T-cell (primary cell): ENCODE measurements at regions not wholly inside any gene's neighbourhood (a gene's known extent, or its start where the extent isn't known, plus 50 kb on each side); places are given as distances from the start of the nearest gene placed in this dataset.
"Not testable (repeated sequence)": the region's sequence is repeated elsewhere in the genome, so short reads cannot be mapped to it uniquely, and the experiment has no call there.

Experiments
- ATAC-seq, 4 experiments: fragments of 200-7000 bp in 3 of 4; fragments of 150-1000 bp in 1 of 4; cut with Tn5 transposase; replicated peaks in 1 of 4; 1 replicate in 3 of 4; 2 replicates in 1 of 4; pipeline ENCODE4 v1.10.0; 2021; ENCODE audit warnings: moderate library complexity in 3 of 4, mild to moderate bottlenecking in 2 of 4, moderate number of reproducible peaks in 1 of 4
- CTCF ChIA-PET, 2 donors: fragments of 300-600 bp; sonication (Branson Sonifier 250); formaldehyde crosslinking; loops; one replicate each; lab custom pipeline; 2022; ENCODE audit warnings: antibody characterized with exemption in 2 of 2; lab: Charles Lee
- POLR2A ChIA-PET, 2 donors: fragments of 300-600 bp; sonication (Branson Sonifier 250); formaldehyde crosslinking; loops; one replicate each; lab custom pipeline; 2022; ENCODE audit warnings: antibody characterized with exemption in 2 of 2; lab: Charles Lee
- DNase-seq, 35 experiments: peaks; one replicate each; pipeline versions ENCODE4 v3.0.0 to v3.0.0-alpha.2; 2013 to 2023
- H3K27ac ChIP-seq: one replicate; pipeline ENCODE4 v1.5.1; 2013; ENCODE audit warnings: low read length
- H3K27me3 ChIP-seq, 2 experiments: replicated peaks in 1 of 2; 1 replicate in 1 of 2; 2 replicates in 1 of 2; pipeline versions ENCODE4 v1.6.1 to v1.7.0; 2013; ENCODE audit warnings: low read length in 1 of 2, mixed read lengths in 1 of 2; ENCODE audit not compliant: control insufficient read depth in 2 of 2, insufficient read depth in 2 of 2; ENCODE audit errors: extremely low read depth in 1 of 2
- H3K36me3 ChIP-seq, 2 donors: 1 replicate in 1 of 2; 2 replicates in 1 of 2; pipeline versions ENCODE4 v1.6.1 to v1.7.0; 2013; ENCODE audit warnings: low read length in 1 of 2; ENCODE audit not compliant: control insufficient read depth in 2 of 2, insufficient read depth in 1 of 2; ENCODE audit errors: extremely low read depth in 1 of 2
- H3K4me1 ChIP-seq, 2 experiments: 1 replicate in 1 of 2; 2 replicates in 1 of 2; pipeline versions ENCODE4 v1.6.1 to v1.7.0; 2013; ENCODE audit warnings: low read length in 2 of 2, mixed read lengths in 1 of 2; ENCODE audit not compliant: insufficient read depth in 2 of 2, control insufficient read depth in 1 of 2; ENCODE audit errors: extremely low read depth in 1 of 2
- H3K4me3 ChIP-seq, 2 donors: 1 replicate in 1 of 2; 2 replicates in 1 of 2; pipeline versions ENCODE4 v1.5.1 to v1.7.0; 2013; ENCODE audit warnings: mild to moderate bottlenecking in 2 of 2, low read length in 1 of 2, moderate library complexity in 1 of 2; ENCODE audit not compliant: control insufficient read depth in 1 of 2; ENCODE audit errors: extremely low read depth in 1 of 2
- H3K9me3 ChIP-seq: 2 replicates; pipeline ENCODE4 v1.7.0; 2013
- H3K27ac Mint-ChIP-seq, 2 donors: one replicate each; pipeline ENCODE4 v1.8.0; 2020 to 2021; ENCODE audit warnings: mild to moderate bottlenecking in 2 of 2, mixed read lengths in 2 of 2
- H3K27me3 Mint-ChIP-seq, 2 donors: one replicate each; pipeline ENCODE4 v1.8.0; 2021 to 2022; ENCODE audit warnings: mixed read lengths in 2 of 2
- H3K36me3 Mint-ChIP-seq: one replicate; pipeline ENCODE4 v1.8.0; 2021; ENCODE audit warnings: mixed read lengths
- H3K4me1 Mint-ChIP-seq, 3 donors: one replicate each; pipeline ENCODE4 v1.8.0; 2020 to 2022; ENCODE audit warnings: mixed read lengths in 3 of 3, mild to moderate bottlenecking in 1 of 3
- H3K4me3 Mint-ChIP-seq, 3 donors: one replicate each; pipeline ENCODE4 v1.8.0; 2020 to 2022; ENCODE audit warnings: mild to moderate bottlenecking in 3 of 3, mixed read lengths in 3 of 3, moderate library complexity in 3 of 3
- H3K9me3 Mint-ChIP-seq, 3 donors: one replicate each; pipeline ENCODE4 v1.8.0; 2020 to 2022; ENCODE audit warnings: mixed read lengths in 3 of 3
- WGBS: methylation state at CpG from one replicate; pipeline ENCODE4 v1.1.5; 2013; ENCODE audit warnings: missing lambda C conversion rate; ENCODE audit not compliant: insufficient coverage; 5-methylcytosine and 5-hydroxymethylcytosine counted together

GRCh38 chr11:134971381-134971780, 559.3 kb upstream of the B3GAT1 start:
- Histone ChIP-seq H3K4me3 (no peak overlapping the region), H3K36me3 (no peaks in the 10 kb centered on the region), H3K27me3 (no peaks in the 10 kb centered on the region), H3K9me3 (no peaks in the 10 kb centered on the region), H3K4me1 (no peaks in the 10 kb centered on the region), H3K27ac (no peak overlapping the region)
- no peaks in the 10 kb centered on the region for H3K36me3 Mint-ChIP-seq
- ATAC-seq: no peak
- H3K4me3 Mint-ChIP-seq: no peak overlapping the region
- peaks cover 0 to 5% (median 0%) of the 10 kb centered on the region in 3 donors for H3K9me3 Mint-ChIP-seq
- ChIA-PET POLR2A (no interaction called here), CTCF (no interaction called here)
- H3K27me3 Mint-ChIP-seq: peaks cover 13 to 27% of the 10 kb centered on the region in 2 donors
- no peaks in the 10 kb centered on the region for H3K4me1 Mint-ChIP-seq
- no peak overlapping the region for H3K27ac Mint-ChIP-seq
- 84% methylated on average over 6 of the region's 8 CpGs for WGBS
- no peak for DNase-seq

GRCh38 chr11:134967746-134968145, 555.7 kb upstream of the B3GAT1 start:
- Histone ChIP-seq H3K9me3 (no peaks in the 10 kb centered on the region), H3K27ac (no peak overlapping the region), H3K4me3 (no peak overlapping the region), H3K4me1 (no peaks in the 10 kb centered on the region), H3K36me3 (no peaks in the 10 kb centered on the region), H3K27me3 (peaks cover 0 to 7% of the 10 kb centered on the region in 2 experiments)
- no CpG with 5 or more reads among the region's 2 CpGs for WGBS
- no peak for DNase-seq
- Mint-ChIP-seq H3K4me1 (no peaks in the 10 kb centered on the region), H3K9me3 (peaks cover 0 to 7% (median 3%) of the 10 kb centered on the region in 3 donors), H3K4me3 (no peak overlapping the region), H3K27ac (no peak overlapping the region), H3K27me3 (peaks cover 29 to 33% of the 10 kb centered on the region in 2 donors), H3K36me3 (no peaks in the 10 kb centered on the region)
- POLR2A ChIA-PET: no interaction called here
- no peak for ATAC-seq
- CTCF ChIA-PET: no interaction called here

- H3K4me3 Mint-ChIP-seq, POLR2A ChIA-PET, CTCF ChIA-PET, ATAC-seq, H3K4me3 ChIP-seq, H3K9me3 Mint-ChIP-seq, H3K27ac ChIP-seq, H3K36me3 ChIP-seq, H3K9me3 ChIP-seq, H3K4me1 ChIP-seq, H3K27ac Mint-ChIP-seq, H3K36me3 Mint-ChIP-seq, H3K4me1 Mint-ChIP-seq: not testable (repeated sequence)
- peaks cover 0 to 14% of the 10 kb centered on the region in 2 experiments for H3K27me3 ChIP-seq
- peaks cover 6 to 24% of the 10 kb centered on the region in 2 donors for H3K27me3 Mint-ChIP-seq
- DNase-seq: peak in 1 of 35 experiments; percentile 21
- 86% methylated on average over 23 of the region's 30 CpGs for WGBS
Observed at GRCh38 chr11:134961386-134961785, 549.3 kb upstream of the B3GAT1 start.

GRCh38 chr11:134958870-134959269, 546.8 kb upstream of the B3GAT1 start:
- CTCF ChIA-PET: no interaction called here

GRCh38 chr11:134958336-134958640, 546.2 kb upstream of the B3GAT1 start:
- H3K4me3 ChIP-seq: no peak overlapping the region
- Mint-ChIP-seq H3K27ac (no peak overlapping the region), H3K9me3 (no peaks in the 10 kb centered on the region), H3K4me1 (no peaks in the 10 kb centered on the region), H3K36me3 (no peaks in the 10 kb centered on the region), H3K27me3 (peaks cover 8 to 14% of the 10 kb centered on the region in 2 donors), H3K4me3 (no peak overlapping the region)
- 90% methylated on average over 2 of the region's 9 CpGs for WGBS
- CTCF ChIA-PET: no interaction called here
- H3K36me3 ChIP-seq: no peaks in the 10 kb centered on the region
- ATAC-seq (no peak), DNase-seq (peak in 1 of 35 experiments; percentile 17)
- peaks cover 0 to 13% of the 10 kb centered on the region in 2 experiments for H3K27me3 ChIP-seq
- no peaks in the 10 kb centered on the region for H3K4me1 ChIP-seq
- no peaks in the 10 kb centered on the region for H3K9me3 ChIP-seq
- POLR2A ChIA-PET: no interaction called here
- H3K27ac ChIP-seq: no peak overlapping the region

More at GRCh38 chr11:134958870-134959269, 546.8 kb upstream of the B3GAT1 start:
- WGBS: 100% methylated on average over 2 of the region's 8 CpGs
- POLR2A ChIA-PET: no interaction called here
- no peak for ATAC-seq
- H3K27me3 Mint-ChIP-seq: peaks cover 7 to 16% of the 10 kb centered on the region in 2 donors
- Histone ChIP-seq H3K4me1 (no peaks in the 10 kb centered on the region), H3K9me3 (no peaks in the 10 kb centered on the region), H3K27ac (no peak overlapping the region), H3K4me3 (no peak overlapping the region), H3K36me3 (no peaks in the 10 kb centered on the region), H3K27me3 (peaks cover 0 to 15% of the 10 kb centered on the region in 2 experiments)
- H3K9me3 Mint-ChIP-seq: no peaks in the 10 kb centered on the region
- H3K36me3 Mint-ChIP-seq: no peaks in the 10 kb centered on the region
- no peak for DNase-seq
- H3K27ac Mint-ChIP-seq: no peak overlapping the region
- no peaks in the 10 kb centered on the region for H3K4me1 Mint-ChIP-seq
- no peak overlapping the region for H3K4me3 Mint-ChIP-seq

- H3K4me1 ChIP-seq: no peaks in the 10 kb centered on the region
- no peaks in the 10 kb centered on the region for H3K9me3 Mint-ChIP-seq
- H3K27ac ChIP-seq: no peak overlapping the region
- no peaks in the 10 kb centered on the region for H3K9me3 ChIP-seq
- no peaks in the 10 kb centered on the region for H3K4me1 Mint-ChIP-seq
- peaks cover 0 to 13% of the 10 kb centered on the region in 2 experiments for H3K27me3 ChIP-seq
- ChIA-PET POLR2A (no interaction called here), CTCF (no interaction called here)
- ATAC-seq (no peak), DNase-seq (peak in 1 of 35 experiments; percentile 4)
- H3K4me3 ChIP-seq: no peak overlapping the region
- no peak overlapping the region for H3K27ac Mint-ChIP-seq
- no peaks in the 10 kb centered on the region for H3K36me3 ChIP-seq
- H3K36me3 Mint-ChIP-seq: no peaks in the 10 kb centered on the region
- H3K27me3 Mint-ChIP-seq: peaks cover 10 to 15% of the 10 kb centered on the region in 2 donors
- WGBS: 79% methylated on average over 17 of the region's 17 CpGs
- no peak overlapping the region for H3K4me3 Mint-ChIP-seq
Observed at GRCh38 chr11:134957540-134958335, 545.7 kb upstream of the B3GAT1 start.
